A673 (cell line): ENCODE measurements at regions not wholly inside any gene's neighbourhood (a gene's known extent, or its start where the extent isn't known, plus 50 kb on each side); places are given as distances from the start of the nearest gene placed in this dataset.

Experiments
- BruUV-seq: library from RNA; stranded (reverse); fragments of 400-500 nt; replicated peaks from 2 replicates; lab custom pipeline; 2021; lab: Mats Ljungman, UMichigan
- CTCF ChIA-PET: fragments of 300-600 bp; sonication (Branson Sonifier 250); formaldehyde crosslinking; loops from one replicate; lab custom pipeline; 2022; ENCODE audit warnings: antibody characterized with exemption; lab: Charles Lee
- POLR2A ChIA-PET: fragments of 300-600 bp; sonication (Branson Sonifier 250); formaldehyde crosslinking; loops from one replicate; lab custom pipeline; 2022; ENCODE audit warnings: antibody characterized with exemption; ENCODE audit not compliant: low non-redundant PET; lab: Charles Lee
- DNase-seq: peaks from one replicate; pipeline ENCODE4 v3.0.0-alpha.2; 2015; ENCODE audit warnings: low spot score
- H3K27ac ChIP-seq: fragments of 200-600 bp; sonication (generic); 2 replicates; pipeline ENCODE4 v1.5.1; 2016; ENCODE audit warnings: mixed run types, low read depth, mild to moderate bottlenecking, mixed read lengths, antibody characterized with exemption, low read length; ENCODE audit not compliant: poor library complexity, severe bottlenecking
- H3K27me3 ChIP-seq: fragments of 200-600 bp; sonication (generic); replicated peaks from 2 replicates; pipeline ENCODE4 v1.6.1; 2017; ENCODE audit warnings: mixed run types, low read depth, mild to moderate bottlenecking, mixed read lengths, antibody characterized with exemption, low read length; ENCODE audit not compliant: insufficient read depth, poor library complexity
- H3K36me3 ChIP-seq: fragments of 200-600 bp; sonication (generic); 2 replicates; pipeline ENCODE4 v1.6.1; 2016; ENCODE audit warnings: mixed run types, mild to moderate bottlenecking, mixed read lengths, antibody characterized with exemption, low read length; ENCODE audit not compliant: insufficient read depth, poor library complexity, severe bottlenecking
- H3K4me1 ChIP-seq: fragments of 200-600 bp; sonication (generic); 2 replicates; pipeline ENCODE4 v1.6.1; 2017; ENCODE audit warnings: mixed run types, mild to moderate bottlenecking, mixed read lengths, antibody characterized with exemption, low read length; ENCODE audit not compliant: insufficient read depth, poor library complexity, severe bottlenecking
- H3K4me3 ChIP-seq: fragments of 200-600 bp; sonication (generic); 2 replicates; pipeline ENCODE4 v1.5.1; 2016; ENCODE audit warnings: low read depth, mixed run types, mild to moderate bottlenecking, mixed read lengths, low read length; ENCODE audit not compliant: poor library complexity, severe bottlenecking
- H3K9me3 ChIP-seq: fragments of 200-600 bp; sonication (generic); 2 replicates; pipeline ENCODE4 v1.6.1; 2016; ENCODE audit warnings: mixed run types, low read depth, mild to moderate bottlenecking, mixed read lengths, antibody characterized with exemption, low read length; ENCODE audit not compliant: poor library complexity, severe bottlenecking
- EZH2 ChIP-seq: fragments of 200-600 bp; sonication (generic); IDR thresholded peaks from 2 replicates; pipeline ENCODE4 v1.6.1; 2017; ENCODE audit warnings: borderline replicate concordance, low read depth, mild to moderate bottlenecking, mixed read lengths, antibody characterized with exemption, low read length; ENCODE audit not compliant: poor library complexity, severe bottlenecking
- intact Hi-C: fragments of 100-400 bp; cut with micrococcal nuclease; formaldehyde crosslinking; loops from one replicate; pipeline ENCODE4 v1.10.0; 2022; ENCODE audit not compliant: unreplicated experiment
- TF ChIP-seq, protein P1 (sequence below): fragments of 300-800, 200-600 bp; sonication (generic); conservative IDR thresholded peaks from 2 replicates; pipeline ENCODE4 v1.5.1; 2017; ENCODE audit warnings: low read depth, mild to moderate bottlenecking, antibody characterized with exemption, low read length, moderate library complexity, mixed read lengths

DNA sequence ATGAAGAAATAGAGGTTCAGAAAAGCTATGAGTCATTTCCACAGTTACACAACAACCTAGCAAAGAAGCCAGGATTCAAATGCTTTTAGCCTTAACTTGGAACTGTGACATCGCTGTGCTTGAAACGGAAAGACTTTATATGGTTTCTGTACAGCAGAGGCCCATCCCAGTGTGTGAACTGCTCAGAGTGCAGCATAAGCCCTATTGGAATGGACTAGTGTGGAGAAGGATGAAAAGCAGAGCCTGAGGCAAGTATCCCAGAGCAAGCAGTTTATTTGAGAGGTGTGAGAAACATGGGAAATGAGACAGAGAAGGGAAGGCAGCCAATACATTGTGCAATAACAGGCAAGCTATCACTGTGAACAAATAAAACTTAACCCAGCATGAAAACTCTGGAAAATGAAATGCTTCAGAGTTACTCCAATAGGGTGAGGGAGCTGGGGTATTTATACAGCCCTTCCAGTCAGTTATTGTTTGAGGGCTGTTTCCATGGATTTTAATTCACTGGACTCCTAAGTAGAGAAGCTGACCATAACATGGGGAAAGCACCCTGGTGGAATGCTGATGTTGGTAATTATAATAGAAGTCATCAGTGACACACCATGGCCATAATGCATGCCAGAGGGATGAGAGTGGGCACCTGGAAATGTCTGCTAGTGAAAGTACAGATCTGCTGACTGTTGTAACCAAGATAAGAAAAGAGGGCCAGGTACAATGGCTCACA, 254.0 kb upstream of the POU3F3 start:
- ChIA-PET POLR2A (no interaction called here), CTCF (no interaction called here)
- Histone ChIP-seq H3K36me3 (no peaks in the 10 kb centered on the region), H3K27me3 (no peaks in the 10 kb centered on the region), H3K4me3 (no peak overlapping the region), H3K9me3 (peaks cover 20% of the 10 kb centered on the region), H3K27ac (no peak overlapping the region), H3K4me1 (no peaks in the 10 kb centered on the region)
- no peak for DNase-seq
- no TSS peak for BruUV-seq
- intact Hi-C loops = no loop called here
- TF ChIP-seq EZH2 = no peak
- TF ChIP-seq, protein P1, sequence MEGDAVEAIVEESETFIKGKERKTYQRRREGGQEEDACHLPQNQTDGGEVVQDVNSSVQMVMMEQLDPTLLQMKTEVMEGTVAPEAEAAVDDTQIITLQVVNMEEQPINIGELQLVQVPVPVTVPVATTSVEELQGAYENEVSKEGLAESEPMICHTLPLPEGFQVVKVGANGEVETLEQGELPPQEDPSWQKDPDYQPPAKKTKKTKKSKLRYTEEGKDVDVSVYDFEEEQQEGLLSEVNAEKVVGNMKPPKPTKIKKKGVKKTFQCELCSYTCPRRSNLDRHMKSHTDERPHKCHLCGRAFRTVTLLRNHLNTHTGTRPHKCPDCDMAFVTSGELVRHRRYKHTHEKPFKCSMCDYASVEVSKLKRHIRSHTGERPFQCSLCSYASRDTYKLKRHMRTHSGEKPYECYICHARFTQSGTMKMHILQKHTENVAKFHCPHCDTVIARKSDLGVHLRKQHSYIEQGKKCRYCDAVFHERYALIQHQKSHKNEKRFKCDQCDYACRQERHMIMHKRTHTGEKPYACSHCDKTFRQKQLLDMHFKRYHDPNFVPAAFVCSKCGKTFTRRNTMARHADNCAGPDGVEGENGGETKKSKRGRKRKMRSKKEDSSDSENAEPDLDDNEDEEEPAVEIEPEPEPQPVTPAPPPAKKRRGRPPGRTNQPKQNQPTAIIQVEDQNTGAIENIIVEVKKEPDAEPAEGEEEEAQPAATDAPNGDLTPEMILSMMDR = no peak

DNA sequence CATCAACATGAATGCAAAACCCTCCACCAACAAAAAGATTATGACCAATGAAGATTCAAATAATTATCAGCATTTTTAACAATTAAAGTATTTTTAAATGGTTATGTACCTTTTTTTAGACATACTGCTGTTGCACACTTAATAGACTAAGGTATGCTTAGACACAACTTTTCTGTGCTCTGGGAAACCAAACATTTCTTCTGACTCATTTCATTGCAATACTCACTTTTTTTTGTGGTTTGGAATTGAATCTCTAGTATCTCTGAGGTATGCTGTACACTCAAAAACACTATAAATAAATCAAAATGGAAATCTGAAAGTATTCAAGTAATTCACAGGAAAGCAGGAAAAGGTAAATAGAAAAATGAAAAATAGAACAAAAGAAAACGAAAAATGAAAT, 247.9 kb upstream of the POU3F3 start:
- H3K9me3 ChIP-seq = peaks cover 9% of the 10 kb centered on the region
- H3K27ac ChIP-seq = no peak overlapping the region
- TF ChIP-seq, protein P1 = no peak
- TF ChIP-seq EZH2 = no peak
- ChIA-PET CTCF (no interaction called here), POLR2A (no interaction called here)
- intact Hi-C loops = no loop called here
- no peaks in the 10 kb centered on the region for H3K36me3 ChIP-seq
- DNase-seq = no peak
- no peaks in the 10 kb centered on the region for H3K27me3 ChIP-seq
- H3K4me3 ChIP-seq = no peak overlapping the region
- H3K4me1 ChIP-seq = no peaks in the 10 kb centered on the region
- no TSS peak for BruUV-seq

DNA sequence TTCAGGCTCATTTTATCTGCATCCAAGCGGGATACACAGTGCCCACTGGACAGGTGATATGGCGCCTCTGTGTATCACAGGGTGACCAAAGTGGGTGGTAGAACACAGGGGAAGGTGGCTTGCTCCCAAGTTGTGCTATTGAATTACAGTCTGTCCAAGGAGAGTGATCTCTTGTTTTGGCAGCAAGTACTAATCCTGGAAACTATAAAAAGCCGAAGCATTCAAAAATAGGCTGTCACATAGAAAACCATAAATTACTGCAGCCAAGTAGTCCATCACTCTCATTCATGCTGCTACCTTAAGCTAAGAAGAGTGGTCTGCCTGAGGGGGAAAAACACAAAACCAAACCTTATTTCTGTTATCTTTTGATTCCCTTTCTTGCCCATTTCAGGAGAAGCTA, 237.1 kb upstream of the POU3F3 start:
- CTCF ChIA-PET = no interaction called here
- intact Hi-C loops = no loop called here

More for the DNA sequence above, 237.1 kb upstream of the POU3F3 start:
- Histone ChIP-seq H3K4me3 (no peak overlapping the region), H3K27ac (no peak overlapping the region), H3K4me1 (no peaks in the 10 kb centered on the region), H3K9me3 (no peaks in the 10 kb centered on the region), H3K36me3 (no peaks in the 10 kb centered on the region), H3K27me3 (no peaks in the 10 kb centered on the region)
- BruUV-seq = no TSS peak
- no peak for DNase-seq
- TF ChIP-seq, protein P1 = no peak
- no peak for TF ChIP-seq EZH2
- POLR2A ChIA-PET = no interaction called here
